ENCODE measurements at regions not wholly inside any gene's neighbourhood (a gene's known extent, or its start where the extent isn't known, plus 50 kb on each side); places are given as distances from the start of the nearest gene placed in this dataset.

- H3K36me3 ChIP-seq (ENCODE audit: control insufficient read depth in 2 of 2, insufficient read depth in 1 of 2, low read length in 2 of 2), result no peaks in the 10 kb centered on the region
- H3K9me3 ChIP-seq (ENCODE audit: control insufficient read depth, insufficient read depth, low read depth, low read length), result no peaks in the 10 kb centered on the region
- POLR2A ChIA-PET, result no interaction called here
- TF ChIP-seq REPIN1 (tag by site-specific recombination; IDR thresholded peaks at IDR 0.05; ENCODE audit: low read depth) (no peak), SCRT2 (tag by site-specific recombination; IDR thresholded peaks at IDR 0.05) (no peak), ZNF621 (tag by site-specific recombination; IDR thresholded peaks at IDR 0.05) (no peak), ZBTB1 (tag by site-specific recombination; IDR thresholded peaks at IDR 0.05) (no peak), ZNF26 (tag by site-specific recombination; IDR thresholded peaks at IDR 0.05) (no peak), GLIS2 (tag by site-specific recombination; IDR thresholded peaks at IDR 0.05) (no peak), ZNF148 (tag by site-specific recombination; IDR thresholded peaks at IDR 0.05; ENCODE audit: borderline replicate concordance) (no peak), ZFP37 (tag by site-specific recombination; IDR thresholded peaks at IDR 0.05) (no peak), ZSCAN18 (tag by site-specific recombination; IDR thresholded peaks at IDR 0.05) (no peak), PRDM2 (tag by site-specific recombination; IDR thresholded peaks at IDR 0.05; ENCODE audit: borderline replicate concordance) (no peak), ZSCAN5A (tag by site-specific recombination; IDR thresholded peaks at IDR 0.05) (no peak), ZNF394 (tag by site-specific recombination; IDR thresholded peaks at IDR 0.05; ENCODE audit: borderline replicate concordance) (no peak), ZNF792 (tag by site-specific recombination; IDR thresholded peaks at IDR 0.05) (no peak), ZNF777 (tag by site-specific recombination; IDR thresholded peaks at IDR 0.05; ENCODE audit: borderline replicate concordance) (no peak)
- H3K27ac ChIP-seq (ENCODE audit: extremely low read depth, low read depth, low read length), result no peak overlapping the region
- H3K4me1 ChIP-seq (ENCODE audit: control insufficient read depth, insufficient read depth, low read length), result no peaks in the 10 kb centered on the region; the same call in 1 of the 2 replicates
- CTCF ChIA-PET, result interaction anchor here (0.7 kb wide), 1 partner anchor 586 kb away, joined by 3 read pairs; no protein-coding TSS in a partner anchor
- no peak overlapping the region for H3K4me3 ChIP-seq (ENCODE audit: low read depth, low read length)
Observed at GRCh38 chr13:50420718-50421472, 405.7 kb downstream of the KCNRG start.

Data from HEK293 (cell line).